IMR-90 (cell line): ENCODE measurements at regions not wholly inside any gene's neighbourhood (a gene's known extent, or its start where the extent isn't known, plus 50 kb on each side); places are given as distances from the start of the nearest gene placed in this dataset.

ENCODE experiments used
- ATAC-seq: fragments of 200-7000 bp; cut with Tn5 transposase; 2 replicates; pipeline ENCODE4 v1.9.1; 2020; ENCODE audit warnings: low read depth, mild to moderate bottlenecking, moderate library complexity
- BruUV-seq: library from RNA; stranded (reverse); fragments of 400-500 nt; replicated peaks from 2 replicates; lab custom pipeline; 2021; lab: Mats Ljungman, UMichigan
- CTCF ChIA-PET: fragments of 300-600 bp; formaldehyde crosslinking; extraction: SDS; loops from one replicate; lab custom pipeline; 2021; ENCODE audit warnings: antibody characterized with exemption; lab: Yijun Ruan, JAX
- POLR2A ChIA-PET: fragments of 300-600 bp; sonication (Branson Sonifier 250); formaldehyde crosslinking; loops from one replicate; lab custom pipeline; 2022; ENCODE audit warnings: antibody characterized with exemption; ENCODE audit not compliant: unreplicated experiment; lab: Charles Lee
- DNase-seq: peaks from one replicate; pipeline ENCODE4 v3.0.0; 2013
- H2AFZ ChIP-seq: replicated peaks from 2 replicates; pipeline ENCODE3; 2013; ENCODE audit warnings: low read length, mild to moderate bottlenecking; ENCODE audit not compliant: poor library complexity
- H2AK5ac ChIP-seq: 2 replicates; pipeline ENCODE4 v1.6.1; 2013; ENCODE audit warnings: low read depth, low read length, inconsistent platforms
- H2AK9ac ChIP-seq: replicated peaks from 2 replicates; pipeline ENCODE3; 2013; ENCODE audit warnings: mild to moderate bottlenecking, low read depth, low read length, moderate library complexity; ENCODE audit not compliant: poor library complexity
- H2BK120ac ChIP-seq: 2 replicates; pipeline ENCODE4 v1.6.1; 2013; ENCODE audit warnings: low read depth, low read length, inconsistent platforms
- H2BK15ac ChIP-seq: 3 replicates; pipeline ENCODE4 v1.6.1; 2013; ENCODE audit warnings: low read depth, low read length, inconsistent platforms
- H2BK20ac ChIP-seq: 2 replicates; pipeline ENCODE4 v1.6.1; 2013; ENCODE audit warnings: low read depth, mild to moderate bottlenecking, inconsistent platforms, low read length, moderate library complexity
- H2BK5ac ChIP-seq: 2 replicates; pipeline ENCODE4 v1.6.1; 2013; ENCODE audit warnings: mild to moderate bottlenecking, low read depth, low read length, inconsistent platforms; ENCODE audit not compliant: poor library complexity, severe bottlenecking
- H3K14ac ChIP-seq: replicated peaks from 2 replicates; pipeline ENCODE4 v1.6.1; 2013; ENCODE audit warnings: low read depth, low read length, inconsistent platforms
- H3K18ac ChIP-seq: 2 replicates; pipeline ENCODE4 v1.6.1; 2013; ENCODE audit warnings: low read depth, low read length, control low read depth
- H3K23ac ChIP-seq: 2 replicates; pipeline ENCODE4 v1.6.1; 2013; ENCODE audit warnings: low read depth, low read length, inconsistent platforms
- H3K27ac ChIP-seq: 2 replicates; pipeline ENCODE4 v1.5.1; 2013; ENCODE audit warnings: mild to moderate bottlenecking, control low read depth, low read length; ENCODE audit not compliant: insufficient read depth
- H3K27me3 ChIP-seq: 2 replicates; pipeline ENCODE4 v1.6.1; 2013; ENCODE audit warnings: low read length; ENCODE audit not compliant: control insufficient read depth, insufficient read depth
- H3K36me3 ChIP-seq: 2 replicates; pipeline ENCODE4 v1.6.1; 2013; ENCODE audit warnings: low read length, mixed read lengths; ENCODE audit not compliant: control insufficient read depth, insufficient read depth
- H3K4ac ChIP-seq: 2 replicates; pipeline ENCODE4 v1.6.1; 2013; ENCODE audit warnings: low read depth, low read length, inconsistent platforms
- H3K4me1 ChIP-seq: 2 replicates; pipeline ENCODE4 v1.6.1; 2013; ENCODE audit warnings: low read length, mixed read lengths; ENCODE audit not compliant: control insufficient read depth, insufficient read depth
- H3K4me2 ChIP-seq: 2 replicates; pipeline ENCODE4 v1.6.1; 2013; ENCODE audit warnings: low read depth, mild to moderate bottlenecking, control low read depth, low read length, moderate library complexity
- H3K4me3 ChIP-seq: 2 replicates; pipeline ENCODE4 v1.5.1; 2013; ENCODE audit warnings: low read depth, mild to moderate bottlenecking, control low read depth, low read length, moderate library complexity; ENCODE audit not compliant: insufficient read depth
- H3K56ac ChIP-seq: 2 replicates; pipeline ENCODE4 v1.6.1; 2013; ENCODE audit warnings: low read length, inconsistent platforms; ENCODE audit not compliant: insufficient read depth; ENCODE audit errors: extremely low read depth
- H3K79me1 ChIP-seq, 2 experiments: 2 replicates each; pipeline ENCODE4 v1.6.1; 2013; ENCODE audit warnings: low read length in 2 of 2, inconsistent platforms in 1 of 2, low read depth in 1 of 2
- H3K9ac ChIP-seq: 2 replicates; pipeline ENCODE4 v1.6.1; 2013; ENCODE audit warnings: low read depth, low read length, control low read depth
- H3K9me1 ChIP-seq: 2 replicates; pipeline ENCODE4 v1.6.1; 2013; ENCODE audit warnings: low read length, inconsistent platforms; ENCODE audit not compliant: insufficient read depth
- H3K9me3 ChIP-seq: 2 replicates; pipeline ENCODE4 v1.6.1; 2013; ENCODE audit warnings: low read length; ENCODE audit not compliant: control insufficient read depth, insufficient read depth
- H4K20me1 ChIP-seq: 2 replicates; pipeline ENCODE4 v1.6.1; 2013; ENCODE audit warnings: low read length, inconsistent platforms; ENCODE audit not compliant: insufficient read depth
- H4K5ac ChIP-seq: 2 replicates; pipeline ENCODE4 v1.6.1; 2013; ENCODE audit warnings: mild to moderate bottlenecking, low read depth, low read length, control low read depth
- H4K8ac ChIP-seq, 2 experiments: 2 replicates each; pipeline ENCODE4 v1.6.1; 2013; ENCODE audit warnings: low read depth in 2 of 2, low read length in 2 of 2, control low read depth in 1 of 2, inconsistent platforms in 1 of 2
- H4K91ac ChIP-seq: 2 replicates; pipeline ENCODE4 v1.6.1; 2013; ENCODE audit warnings: low read depth, low read length, inconsistent platforms; ENCODE audit not compliant: insufficient read depth
- BHLHE40 ChIP-seq: fragments of 150-350 bp; IDR thresholded peaks from 2 replicates; pipeline ENCODE4 v1.6.1; 2016; ENCODE audit warnings: mild to moderate bottlenecking, low read depth, low read length
- CEBPB ChIP-seq: IDR thresholded peaks from 2 replicates; pipeline ENCODE4 v1.6.1; 2012; ENCODE audit warnings: low read depth, low read length, improper control_type of control experiment
- CHD1 ChIP-seq: IDR thresholded peaks from 2 replicates; pipeline ENCODE4 v1.6.1; 2012; ENCODE audit warnings: low read depth, low read length, improper control_type of control experiment
- FOS ChIP-seq: fragments of 150-350 bp; IDR thresholded peaks from 2 replicates; pipeline ENCODE4 v1.6.1; 2016; ENCODE audit warnings: low read depth, low read length
- MAFK ChIP-seq: IDR thresholded peaks from 2 replicates; pipeline ENCODE4 v1.6.1; 2012; ENCODE audit warnings: low read depth, low read length, improper control_type of control experiment
- MAZ ChIP-seq: IDR thresholded peaks from 2 replicates; pipeline ENCODE4 v1.6.1; 2012; ENCODE audit warnings: low read depth, mild to moderate bottlenecking, low read length, improper control_type of control experiment, moderate library complexity, borderline replicate concordance
- MXI1 ChIP-seq: IDR thresholded peaks from 2 replicates; pipeline ENCODE4 v1.6.1; 2012; ENCODE audit warnings: low read depth, mild to moderate bottlenecking, low read length, moderate library complexity, borderline replicate concordance
- NFE2L2 ChIP-seq: fragments of 150-350 bp; IDR thresholded peaks from 2 replicates; pipeline ENCODE4 v1.6.1; 2016; ENCODE audit warnings: low read depth, mild to moderate bottlenecking, low read length
- POLR2A ChIP-seq: IDR thresholded peaks from 2 replicates; pipeline ENCODE4 v1.6.1; 2012; ENCODE audit warnings: mild to moderate bottlenecking, low read depth, low read length
- RAD21 ChIP-seq: IDR thresholded peaks from 2 replicates; pipeline ENCODE4 v1.6.1; 2012; ENCODE audit warnings: low read length, improper control_type of control experiment
- RCOR1 ChIP-seq: IDR thresholded peaks from 2 replicates; pipeline ENCODE4 v1.6.1; 2012; ENCODE audit warnings: mild to moderate bottlenecking, low read length, improper control_type of control experiment; ENCODE audit not compliant: insufficient replicate concordance
- RFX5 ChIP-seq: IDR thresholded peaks from 2 replicates; pipeline ENCODE4 v1.8.0; 2012; ENCODE audit warnings: low read depth, mild to moderate bottlenecking, low read length, moderate library complexity
- SMC3 ChIP-seq: fragments of 150-350 bp; IDR thresholded peaks from 2 replicates; pipeline ENCODE4 v1.6.1; 2016; ENCODE audit warnings: low read depth, mild to moderate bottlenecking, antibody characterized with exemption, low read length, moderate library complexity
- USF2 ChIP-seq: fragments of 150-350 bp; IDR thresholded peaks from 2 replicates; pipeline ENCODE4 v1.6.1; 2017; ENCODE audit warnings: mild to moderate bottlenecking, antibody characterized with exemption, low read length, low read depth
- WGBS, 2 experiments: methylation state at CpG; one replicate each; pipeline versions ENCODE4 v1.1.5 to v1.1.7; 2013; ENCODE audit warnings: missing lambda C conversion rate in 2 of 2; ENCODE audit not compliant: insufficient read length in 1 of 2; ENCODE audit errors: extremely low coverage in 2 of 2; 5-methylcytosine and 5-hydroxymethylcytosine counted together
- dilution Hi-C: fragments of 300-500 bp; cut with HindIII; formaldehyde crosslinking; loops from one replicate; pipeline ENCODE4 v1.14.3; 2018; ENCODE audit warnings: low sequenced_read_pairs; ENCODE audit not compliant: unreplicated experiment
- in situ Hi-C: fragments of 300-500 bp; cut with MboI; formaldehyde crosslinking; loops from 3 replicates; pipeline ENCODE4 v1.14.3; 2019; ENCODE audit warnings: low sequenced_read_pairs, inconsistent platforms, mixed read lengths
- intact Hi-C: fragments of 100-400 bp; cut with micrococcal nuclease; formaldehyde crosslinking; loops from 2 replicates; pipeline ENCODE4 v1.10.0; 2022
- TF ChIP-seq, protein P1 (sequence below): conservative IDR thresholded peaks from 2 replicates; pipeline ENCODE4 v1.5.1; 2012; ENCODE audit warnings: mild to moderate bottlenecking, low read depth, low read length, improper control_type of control experiment
- TF ChIP-seq, protein P2 (sequence below): fragments of 150-350 bp; IDR thresholded peaks from 2 replicates; pipeline ENCODE4 v1.6.1; 2016; ENCODE audit warnings: low read depth, mild to moderate bottlenecking, low read length, moderate library complexity, borderline replicate concordance

DNA sequence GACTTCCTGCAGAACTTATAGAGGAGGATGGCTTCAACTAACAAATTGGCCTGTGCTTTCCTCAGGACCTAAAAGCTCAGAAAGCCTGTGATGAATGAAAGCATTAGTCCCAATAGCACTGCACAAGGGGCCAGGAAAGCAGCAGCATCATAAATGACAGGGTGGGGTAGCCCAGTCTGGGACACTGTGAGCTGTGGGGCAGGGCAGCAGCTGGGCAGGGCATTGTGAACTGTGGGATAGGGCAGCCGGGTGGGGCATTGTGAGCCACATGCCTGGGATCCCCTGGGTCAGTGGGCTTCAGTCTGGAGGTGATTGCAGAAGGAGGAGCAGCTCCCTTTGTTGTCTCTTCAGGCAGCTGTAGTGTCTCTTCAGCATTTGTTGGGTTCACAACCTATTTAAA lies 1276.8 kb downstream of the UQCRFS1 start:
- Histone ChIP-seq H3K23ac (no peak overlapping the region), H4K5ac (no peak overlapping the region), H3K4me3 (no peak overlapping the region), H3K79me1 (no peaks in the 10 kb centered on the region), H3K9me1 (no peaks in the 10 kb centered on the region), H3K36me3 (no peaks in the 10 kb centered on the region), H3K56ac (no peak overlapping the region), H3K27ac (no peak overlapping the region), H3K27me3 (no peaks in the 10 kb centered on the region), H2AFZ (no peak overlapping the region), H3K4ac (no peak overlapping the region), H2BK5ac (no peak overlapping the region), H2BK20ac (no peak overlapping the region), H3K9ac (no peak overlapping the region), H2BK15ac (no peak overlapping the region), H3K14ac (no peak overlapping the region), H2AK5ac (no peak overlapping the region), H4K91ac (no peak overlapping the region), H4K20me1 (no peaks in the 10 kb centered on the region), H3K9me3 (peaks cover 9% of the 10 kb centered on the region), H2BK120ac (no peak overlapping the region), H4K8ac (no peak overlapping the region), H3K18ac (no peak overlapping the region), H3K4me1 (no peaks in the 10 kb centered on the region), H2AK9ac (no peak overlapping the region), H3K4me2 (no peak overlapping the region)
- no TSS peak for BruUV-seq
- intact Hi-C loops (no loop called here), dilution Hi-C loops (no loop called here), in situ Hi-C loops (no loop called here)
- no peak for DNase-seq
- TF ChIP-seq RCOR1 (no peak), FOS (no peak), NFE2L2 (no peak), CEBPB (no peak), CHD1 (no peak), MAFK (no peak), MAZ (no peak), SMC3 (no peak), USF2 (no peak), BHLHE40 (no peak), MXI1 (no peak), RAD21 (no peak), POLR2A (no peak), RFX5 (no peak)
- TF ChIP-seq, protein P1, sequence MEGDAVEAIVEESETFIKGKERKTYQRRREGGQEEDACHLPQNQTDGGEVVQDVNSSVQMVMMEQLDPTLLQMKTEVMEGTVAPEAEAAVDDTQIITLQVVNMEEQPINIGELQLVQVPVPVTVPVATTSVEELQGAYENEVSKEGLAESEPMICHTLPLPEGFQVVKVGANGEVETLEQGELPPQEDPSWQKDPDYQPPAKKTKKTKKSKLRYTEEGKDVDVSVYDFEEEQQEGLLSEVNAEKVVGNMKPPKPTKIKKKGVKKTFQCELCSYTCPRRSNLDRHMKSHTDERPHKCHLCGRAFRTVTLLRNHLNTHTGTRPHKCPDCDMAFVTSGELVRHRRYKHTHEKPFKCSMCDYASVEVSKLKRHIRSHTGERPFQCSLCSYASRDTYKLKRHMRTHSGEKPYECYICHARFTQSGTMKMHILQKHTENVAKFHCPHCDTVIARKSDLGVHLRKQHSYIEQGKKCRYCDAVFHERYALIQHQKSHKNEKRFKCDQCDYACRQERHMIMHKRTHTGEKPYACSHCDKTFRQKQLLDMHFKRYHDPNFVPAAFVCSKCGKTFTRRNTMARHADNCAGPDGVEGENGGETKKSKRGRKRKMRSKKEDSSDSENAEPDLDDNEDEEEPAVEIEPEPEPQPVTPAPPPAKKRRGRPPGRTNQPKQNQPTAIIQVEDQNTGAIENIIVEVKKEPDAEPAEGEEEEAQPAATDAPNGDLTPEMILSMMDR = no peak
- TF ChIP-seq, protein P2, sequence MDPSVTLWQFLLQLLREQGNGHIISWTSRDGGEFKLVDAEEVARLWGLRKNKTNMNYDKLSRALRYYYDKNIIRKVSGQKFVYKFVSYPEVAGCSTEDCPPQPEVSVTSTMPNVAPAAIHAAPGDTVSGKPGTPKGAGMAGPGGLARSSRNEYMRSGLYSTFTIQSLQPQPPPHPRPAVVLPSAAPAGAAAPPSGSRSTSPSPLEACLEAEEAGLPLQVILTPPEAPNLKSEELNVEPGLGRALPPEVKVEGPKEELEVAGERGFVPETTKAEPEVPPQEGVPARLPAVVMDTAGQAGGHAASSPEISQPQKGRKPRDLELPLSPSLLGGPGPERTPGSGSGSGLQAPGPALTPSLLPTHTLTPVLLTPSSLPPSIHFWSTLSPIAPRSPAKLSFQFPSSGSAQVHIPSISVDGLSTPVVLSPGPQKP = no peak
- no peak for ATAC-seq
- ChIA-PET CTCF (no interaction called here), POLR2A (no interaction called here)
- no CpG with 5 or more reads among the region's 1 CpG for WGBS, 2 experiments
